ENCODE measurements at regions not wholly inside any gene's neighbourhood (a gene's known extent, or its start where the extent isn't known, plus 50 kb on each side); places are given as distances from the start of the nearest gene placed in this dataset.
A peak's percentile ranks its signal among the peaks of the same experiment; 100 is the strongest.
"Not testable (repeated sequence)": the region's sequence is repeated elsewhere in the genome, so short reads cannot be mapped to it uniquely, and the experiment has no call there.

- no peak for DNase-seq (ENCODE audit: low spot score)
Observed at GRCh38 chr20:24838546-24839535, 110.2 kb upstream of the CST7 start.

GRCh38 chr20:24840121-24840713 is 108.9 kb upstream of the CST7 start:
- ATAC-seq (no peak), DNase-seq (ENCODE audit: low spot score) (no peak)
- intact Hi-C loops (cut with DNase I) = no loop called here

More at GRCh38 chr20:24838546-24839535, 110.2 kb upstream of the CST7 start:
- ATAC-seq = no peak
- intact Hi-C loops (cut with DNase I) = no loop called here

DNA sequence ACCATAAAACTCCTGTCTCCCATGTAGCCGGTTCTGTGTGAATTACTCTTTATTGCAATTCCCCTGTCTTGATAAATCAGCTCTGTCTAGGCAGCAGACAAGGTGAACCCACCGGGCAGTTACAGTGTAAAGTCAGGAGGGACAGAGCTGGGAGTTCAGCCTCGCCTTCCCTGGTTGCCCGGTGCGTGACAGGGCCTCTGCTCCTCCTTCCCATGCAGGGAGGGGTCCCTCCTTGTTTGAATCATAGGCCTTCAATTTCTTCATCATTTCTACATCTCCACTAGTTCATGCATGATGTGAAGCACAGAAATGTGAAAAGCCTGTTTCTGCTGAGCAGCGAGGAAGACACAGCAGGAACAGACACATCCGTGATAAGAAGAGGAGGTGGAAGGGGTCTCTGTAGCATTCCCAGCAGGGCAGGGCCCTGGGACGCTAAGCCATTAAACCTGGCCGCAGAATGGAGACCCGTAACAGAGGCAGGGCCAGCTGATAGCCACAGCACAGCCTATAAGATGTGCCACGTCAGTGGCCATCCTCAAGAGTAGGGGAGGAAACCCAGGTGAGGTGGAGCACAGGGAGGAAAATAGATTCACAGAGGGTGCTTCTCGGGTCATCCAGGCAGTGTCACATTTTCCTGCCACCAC is 106.7 kb upstream of the CST7 start:
- intact Hi-C loops (cut with DNase I) = no loop called here
- no peak for ATAC-seq
- no peak for DNase-seq (ENCODE audit: low spot score)

DNA sequence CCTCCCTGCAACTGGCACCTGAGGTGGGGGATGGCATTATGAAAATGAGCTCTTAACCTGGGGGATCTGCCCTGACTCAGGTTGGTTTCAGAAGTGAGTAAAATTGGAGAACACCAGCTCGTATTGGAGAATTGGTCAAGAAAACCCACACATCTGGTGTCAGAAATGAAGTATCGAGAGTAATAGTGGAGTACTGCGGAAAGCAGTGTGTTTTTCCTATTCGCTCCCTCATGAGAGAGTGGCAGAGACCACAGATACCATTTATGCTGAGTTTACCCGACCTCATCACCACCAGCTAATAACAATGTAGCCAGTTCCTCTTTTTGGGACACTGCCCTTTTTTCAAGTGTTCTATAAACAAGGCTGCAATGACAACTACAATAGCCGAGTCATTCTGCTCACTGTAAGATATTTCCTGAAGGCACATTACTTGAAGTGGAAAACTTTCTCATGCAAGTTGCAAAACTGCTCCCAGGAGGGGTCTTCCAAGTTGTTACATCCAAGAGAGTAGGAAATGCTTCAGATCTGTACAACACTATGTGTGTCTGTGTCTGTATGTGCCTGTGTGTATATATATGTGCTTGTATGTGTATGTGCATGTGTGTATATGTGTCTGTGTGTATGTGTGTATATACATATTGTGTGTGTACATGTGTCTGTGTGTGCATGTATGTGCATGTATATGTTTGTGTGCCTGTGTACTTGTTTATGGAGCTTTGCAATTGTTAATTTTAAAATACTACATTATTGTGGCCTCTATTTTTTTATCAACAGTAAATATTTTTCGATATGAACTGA is 106.0 kb upstream of the CST7 start:
- DNase-seq (ENCODE audit: low spot score) (no peak), ATAC-seq (peak; percentile 58)
- intact Hi-C loops (cut with DNase I) = no loop called here

DNA sequence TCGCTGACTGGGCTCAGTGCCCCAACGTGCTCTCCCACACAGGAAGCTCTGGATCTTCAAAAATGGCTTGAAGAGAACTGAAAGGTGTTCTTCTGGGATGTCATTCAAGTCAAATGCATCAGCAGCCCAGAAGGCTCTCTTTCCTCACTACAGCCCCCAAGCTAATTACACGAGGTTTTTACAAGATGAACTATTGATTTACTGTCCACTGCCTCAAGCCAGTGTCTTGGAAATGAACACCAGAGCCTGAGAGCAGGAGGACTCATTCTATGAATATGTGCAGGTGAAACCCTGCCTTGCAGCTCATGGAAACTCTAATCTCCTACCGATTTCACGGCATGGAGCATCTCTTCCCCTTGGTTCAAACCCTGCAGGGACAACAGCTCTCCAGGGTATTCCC is 98.9 kb upstream of the CST7 start:
- intact Hi-C loops (cut with DNase I) = no loop called here
- no peak for DNase-seq (ENCODE audit: low spot score)
- ATAC-seq = no peak

GRCh38 chr20:24851346-24852019 is 97.6 kb upstream of the CST7 start:
- DNase-seq (ENCODE audit: low spot score) (no peak), ATAC-seq (no peak)
- intact Hi-C loops (cut with DNase I) = no loop called here

GRCh38 chr20:24853916-24854315 is 95.2 kb upstream of the CST7 start:
- no peak for ATAC-seq

GRCh38 chr20:24855848-24856247 is 93.2 kb upstream of the CST7 start:
- no peak for ATAC-seq
- intact Hi-C loops (cut with DNase I) = no loop called here

More at GRCh38 chr20:24853916-24854315, 95.2 kb upstream of the CST7 start:
- DNase-seq (ENCODE audit: low spot score) = no peak
- intact Hi-C loops (cut with DNase I) = no loop called here

GRCh38 chr20:24858500-24858899 is 90.6 kb upstream of the CST7 start:
- DNase-seq (ENCODE audit: low spot score); intact Hi-C loops (cut with DNase I); ATAC-seq: not testable (repeated sequence)

More at GRCh38 chr20:24855848-24856247, 93.2 kb upstream of the CST7 start:
- no peak for DNase-seq (ENCODE audit: low spot score)

DNA sequence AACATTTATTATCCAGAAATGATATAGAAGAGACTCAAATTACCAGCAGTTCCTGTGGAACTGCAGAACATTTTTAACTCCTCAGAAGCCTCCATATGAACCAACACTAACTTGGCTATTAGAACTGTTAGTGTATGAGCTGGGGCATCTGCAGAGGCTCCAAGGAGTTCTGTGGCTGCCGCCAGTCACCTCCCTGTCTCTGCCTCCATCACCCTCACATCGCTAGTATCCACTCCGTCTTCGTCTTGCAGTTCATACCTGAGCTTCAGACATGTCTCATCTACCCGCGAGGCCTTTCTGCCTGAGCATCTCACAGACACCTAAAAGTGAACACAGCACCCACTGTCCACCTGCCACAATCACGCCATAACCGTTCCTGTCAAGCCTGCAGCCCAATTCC is 89.5 kb upstream of the CST7 start:
- no peak for DNase-seq (ENCODE audit: low spot score)

GRCh38 chr20:24862186-24862585 is 86.9 kb upstream of the CST7 start:
- intact Hi-C loops (cut with DNase I) = no loop called here
- no peak for DNase-seq (ENCODE audit: low spot score)
- ATAC-seq = no peak

More for the DNA sequence above, 89.5 kb upstream of the CST7 start:
- intact Hi-C loops (cut with DNase I) = no loop called here
- ATAC-seq = no peak

GRCh38 chr20:24862606-24863005 is 86.5 kb upstream of the CST7 start:
- ATAC-seq (no peak), DNase-seq (ENCODE audit: low spot score) (no peak)
- intact Hi-C loops (cut with DNase I) = no loop called here

DNA sequence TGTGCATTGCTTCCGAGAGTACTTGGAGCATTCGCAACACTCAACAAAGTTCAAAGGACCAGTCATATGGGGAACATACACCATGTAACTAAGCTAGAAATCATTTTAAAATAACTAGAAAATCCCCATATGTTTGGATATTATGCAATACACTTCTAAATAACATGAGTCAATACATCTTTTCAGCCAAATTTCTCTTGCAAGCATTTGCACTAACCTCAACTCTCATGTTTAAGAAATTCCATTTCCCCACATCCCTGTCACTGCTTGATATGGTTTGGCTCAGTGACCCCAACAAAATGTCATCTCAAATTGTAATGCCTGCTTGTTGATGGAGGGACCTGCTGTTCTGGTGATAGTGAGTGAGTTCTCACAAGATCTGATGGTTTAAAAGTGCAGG is 85.7 kb upstream of the CST7 start:
- DNase-seq (ENCODE audit: low spot score) = no peak
- no peak for ATAC-seq
- intact Hi-C loops (cut with DNase I) = no loop called here

DNA sequence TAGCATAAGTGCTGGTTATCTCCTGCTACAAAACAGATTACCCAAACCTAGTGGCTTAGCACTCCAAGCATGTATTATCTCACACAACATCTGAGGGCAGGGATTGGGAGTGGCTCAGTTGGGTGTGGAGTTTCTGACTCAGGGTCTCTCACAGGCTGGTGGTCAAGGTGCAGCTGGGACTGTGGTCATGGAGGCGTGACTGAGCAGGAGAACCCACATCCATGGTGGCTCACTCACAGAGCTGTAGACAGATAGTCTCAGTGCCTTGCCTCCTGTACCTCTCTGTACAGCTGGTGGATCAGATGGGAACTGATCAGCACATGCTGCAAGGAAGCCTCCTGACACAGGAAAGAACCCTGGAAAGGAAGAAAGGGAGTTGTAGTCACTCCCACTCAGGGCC is 83.1 kb upstream of the CST7 start:
- no peak for ATAC-seq
- DNase-seq (ENCODE audit: low spot score) = no peak
- intact Hi-C loops (cut with DNase I) = no loop called here

DNA sequence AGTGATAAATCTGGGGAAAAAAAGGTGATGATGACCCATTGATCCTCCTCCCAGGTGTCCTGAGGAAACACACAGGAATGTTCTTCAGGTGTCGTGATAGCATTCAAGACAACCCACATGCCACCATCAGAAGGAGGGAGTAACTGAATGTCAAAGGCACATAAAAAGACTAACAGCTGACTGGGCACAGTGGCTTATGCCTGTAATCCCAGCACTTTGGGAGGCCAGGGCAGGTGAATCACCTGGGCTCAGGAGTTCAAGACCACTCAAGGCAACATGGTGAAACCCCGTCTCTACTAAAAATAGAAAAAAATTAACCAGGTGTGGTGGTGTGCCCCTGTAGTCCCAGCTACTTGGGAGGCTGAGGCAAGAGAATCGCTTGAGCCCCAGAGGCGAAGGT is 82.3 kb upstream of the CST7 start:
- DNase-seq (ENCODE audit: low spot score) (no peak), ATAC-seq (no peak)
- intact Hi-C loops (cut with DNase I) = no loop called here

DNA sequence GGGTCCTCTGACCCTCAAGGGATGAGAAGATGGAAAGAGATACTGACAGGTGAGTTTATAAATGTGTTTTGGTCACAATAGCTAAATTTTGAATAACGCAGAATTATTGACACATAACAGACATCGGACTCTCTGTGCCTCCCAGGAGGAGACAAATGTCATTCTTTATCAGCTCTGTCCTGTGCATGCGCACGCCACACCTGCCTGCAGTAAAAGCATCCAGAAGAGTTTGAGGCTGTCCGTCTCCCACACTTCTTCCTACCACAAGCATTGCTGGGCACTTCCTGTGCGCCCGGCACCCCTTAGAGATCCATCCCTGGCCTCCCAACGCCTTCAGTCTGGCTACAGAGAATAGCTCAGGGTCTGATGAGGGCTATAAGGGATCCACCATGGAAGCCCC is 81.5 kb upstream of the CST7 start:
- DNase-seq (ENCODE audit: low spot score) (no peak), ATAC-seq (no peak)
- intact Hi-C loops (cut with DNase I) = no loop called here

DNA sequence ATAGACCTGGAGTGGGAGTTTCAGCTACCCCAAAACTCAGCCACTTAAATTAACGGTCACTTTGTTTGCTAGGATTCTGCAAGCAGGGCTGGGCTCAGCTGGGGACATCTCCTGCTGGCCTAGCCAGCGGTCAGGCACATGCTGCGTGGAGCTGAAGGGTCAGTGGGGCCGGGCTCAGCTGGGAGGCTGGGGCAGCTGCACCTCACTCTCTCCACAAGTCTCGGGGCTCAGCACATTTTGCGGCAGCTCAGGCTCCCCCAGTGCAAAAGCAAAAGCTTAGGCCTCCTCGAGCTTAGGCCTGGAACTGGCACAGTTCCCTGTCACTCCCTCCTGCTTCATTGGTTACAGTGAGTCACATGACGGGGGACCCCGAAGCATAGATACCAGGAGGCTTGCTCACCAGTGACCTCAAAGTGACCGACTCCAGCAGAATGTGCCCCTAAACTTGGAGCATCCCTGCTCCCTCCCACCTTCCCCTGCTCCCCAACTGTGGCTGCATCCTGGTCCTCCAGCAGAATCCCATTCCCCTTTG is 80.6 kb upstream of the CST7 start:
- DNase-seq (ENCODE audit: low spot score) (no peak), ATAC-seq (no peak)

DNA sequence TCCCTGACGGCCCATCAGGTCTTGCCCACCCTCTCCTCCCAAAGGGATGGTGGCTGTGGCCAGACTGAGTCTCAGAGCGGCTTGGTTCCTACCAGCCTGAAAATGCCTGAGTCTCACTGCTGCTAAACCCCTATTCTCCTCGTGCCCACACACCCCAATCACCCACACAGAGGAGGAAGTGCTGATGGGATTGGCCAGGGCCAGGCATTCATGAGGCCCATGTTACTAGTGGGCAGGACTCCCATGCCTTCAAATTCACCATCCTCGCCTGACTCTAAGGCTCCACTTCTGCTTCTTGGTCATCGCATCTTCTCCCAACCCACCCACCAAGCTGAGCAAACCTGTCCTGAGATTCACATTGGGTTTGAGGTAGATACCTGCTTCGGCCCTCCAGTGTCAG is 80.1 kb upstream of the CST7 start:
- DNase-seq (ENCODE audit: low spot score) (no peak), ATAC-seq (no peak)
- intact Hi-C loops (cut with DNase I) = no loop called here

More for the DNA sequence above, 80.6 kb upstream of the CST7 start:
- intact Hi-C loops (cut with DNase I) = no loop called here
